B cell (primary cell): ENCODE measurements at regions not wholly inside any gene's neighbourhood (a gene's known extent, or its start where the extent isn't known, plus 50 kb on each side); places are given as distances from the start of the nearest gene placed in this dataset.

Experiments
- CTCF ChIP-seq: fragments of 200-600 bp; IDR thresholded peaks from one replicate; pipeline ENCODE4 v1.8.0; 2022; ENCODE audit warnings: antibody characterized with exemption, mild to moderate bottlenecking
- EZH2 ChIP-seq: IDR thresholded peaks from 2 replicates; pipeline ENCODE4 v1.6.1; 2012; ENCODE audit warnings: borderline replicate concordance, low read depth, mild to moderate bottlenecking, moderate library complexity, low read length; ENCODE audit not compliant: insufficient read depth, poor library complexity, severe bottlenecking

GRCh38 chr21:35475009-35475408, 425.9 kb upstream of the RUNX1 start:
- TF ChIP-seq CTCF: no peak
- no peak for TF ChIP-seq EZH2
